ENCODE measurements at regions not wholly inside any gene's neighbourhood (a gene's known extent, or its start where the extent isn't known, plus 50 kb on each side); places are given as distances from the start of the nearest gene placed in this dataset.

DNA sequence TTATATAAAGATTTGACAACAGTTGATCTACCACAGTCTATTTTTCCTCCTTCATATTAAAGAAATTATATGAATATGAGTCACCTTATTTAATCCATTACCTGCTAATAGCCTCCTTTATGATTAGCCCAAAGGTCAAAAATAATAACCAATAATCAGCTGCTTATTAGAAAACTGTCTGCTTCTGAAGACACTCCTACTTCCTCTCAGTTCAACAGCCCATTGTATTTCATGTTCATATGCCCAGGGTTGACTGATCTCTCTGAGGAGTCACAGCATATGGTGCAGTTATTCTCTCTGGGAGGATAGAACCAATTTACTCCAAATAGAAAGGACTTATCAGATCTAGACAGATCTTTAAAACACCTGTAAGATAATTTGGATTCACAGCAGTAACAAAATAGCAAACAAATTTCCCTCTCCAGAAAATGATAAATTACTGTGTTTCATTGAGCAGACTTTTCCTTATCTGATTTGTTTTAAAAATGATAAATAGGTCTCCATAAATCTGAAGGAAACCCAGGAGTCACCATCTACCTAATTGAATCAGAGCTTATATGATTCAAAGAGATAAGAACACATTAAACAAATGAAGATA, 180.4 kb upstream of the ITGA1 start:
- no peak for TF ChIP-seq POLR2A (IDR thresholded peaks at IDR 0.05)
- TF ChIP-seq, protein P1, sequence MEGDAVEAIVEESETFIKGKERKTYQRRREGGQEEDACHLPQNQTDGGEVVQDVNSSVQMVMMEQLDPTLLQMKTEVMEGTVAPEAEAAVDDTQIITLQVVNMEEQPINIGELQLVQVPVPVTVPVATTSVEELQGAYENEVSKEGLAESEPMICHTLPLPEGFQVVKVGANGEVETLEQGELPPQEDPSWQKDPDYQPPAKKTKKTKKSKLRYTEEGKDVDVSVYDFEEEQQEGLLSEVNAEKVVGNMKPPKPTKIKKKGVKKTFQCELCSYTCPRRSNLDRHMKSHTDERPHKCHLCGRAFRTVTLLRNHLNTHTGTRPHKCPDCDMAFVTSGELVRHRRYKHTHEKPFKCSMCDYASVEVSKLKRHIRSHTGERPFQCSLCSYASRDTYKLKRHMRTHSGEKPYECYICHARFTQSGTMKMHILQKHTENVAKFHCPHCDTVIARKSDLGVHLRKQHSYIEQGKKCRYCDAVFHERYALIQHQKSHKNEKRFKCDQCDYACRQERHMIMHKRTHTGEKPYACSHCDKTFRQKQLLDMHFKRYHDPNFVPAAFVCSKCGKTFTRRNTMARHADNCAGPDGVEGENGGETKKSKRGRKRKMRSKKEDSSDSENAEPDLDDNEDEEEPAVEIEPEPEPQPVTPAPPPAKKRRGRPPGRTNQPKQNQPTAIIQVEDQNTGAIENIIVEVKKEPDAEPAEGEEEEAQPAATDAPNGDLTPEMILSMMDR (IDR thresholded peaks at IDR 0.05): no peak
- no peak for DNase-seq
- Histone ChIP-seq H3K4me3 (replicated peaks in 1 of 3) (no peak overlapping the region), H3K9me3 (no peaks in the 10 kb centered on the region), H3K27ac (no peak overlapping the region), H3K27me3 (no peaks in the 10 kb centered on the region), H3K36me3 (no peaks in the 10 kb centered on the region), H3K4me1 (no peaks in the 10 kb centered on the region)
- intact Hi-C loops (cut with DNase I): no loop called here

DNA sequence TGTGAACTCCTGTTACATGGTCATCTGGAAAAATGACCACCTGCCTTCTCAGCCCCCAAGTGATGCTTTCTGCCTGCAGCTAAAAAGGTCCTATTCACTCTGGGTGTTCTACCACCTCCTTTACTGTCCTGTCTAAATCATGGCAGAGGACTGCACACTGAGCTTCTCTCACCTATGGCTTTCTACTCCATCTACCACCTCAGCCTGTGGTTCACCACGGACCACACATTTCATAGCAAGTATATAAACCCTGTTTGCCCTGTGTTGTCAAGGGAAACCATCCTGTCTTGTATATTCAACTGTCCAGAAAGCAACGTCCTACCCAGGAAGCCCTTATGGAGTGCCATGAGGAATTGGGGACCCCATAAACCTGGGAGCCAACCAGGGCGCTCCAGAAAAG, 167.4 kb upstream of the ITGA1 start:
- H3K27ac ChIP-seq: no peak overlapping the region

DNA sequence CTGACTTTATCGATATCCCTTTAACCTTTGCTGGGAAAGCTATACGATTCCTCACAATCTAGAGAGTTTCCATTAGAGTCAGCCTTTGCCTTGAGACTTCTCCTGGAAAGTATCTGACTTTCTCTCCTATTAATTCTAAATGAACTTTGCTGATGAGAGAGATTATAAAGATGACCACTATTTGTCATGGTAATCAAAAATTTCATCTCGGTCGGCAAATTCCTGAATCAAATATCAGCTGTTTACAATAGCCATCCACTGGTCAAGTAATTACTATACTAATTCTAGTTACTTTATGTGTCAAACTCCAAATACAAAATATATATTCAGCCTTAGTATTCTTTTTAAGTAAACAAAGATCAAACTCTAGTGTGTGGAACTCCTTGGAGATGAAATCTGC, 164.4 kb upstream of the ITGA1 start:
- H3K4me1 ChIP-seq: no peaks in the 10 kb centered on the region
- WGBS, 2 donors: 46 to 62% methylated on average over 4 of the region's 4 CpGs
- no peaks in the 10 kb centered on the region for H3K36me3 ChIP-seq
- intact Hi-C loops (cut with DNase I): no loop called here
- no peaks in the 10 kb centered on the region for H3K9me3 ChIP-seq
- H3K27ac ChIP-seq: no peak overlapping the region
- DNase-seq: no peak
- H3K27me3 ChIP-seq: no peaks in the 10 kb centered on the region
- no peak overlapping the region for H3K4me3 ChIP-seq (replicated peaks in 1 of 3)
- TF ChIP-seq, protein P1 (IDR thresholded peaks at IDR 0.05): no peak
- TF ChIP-seq POLR2A (IDR thresholded peaks at IDR 0.05): no peak

More for the DNA sequence above, 167.4 kb upstream of the ITGA1 start:
- 82 to 93% methylated on average over 3 of the region's 3 CpGs for WGBS, 2 donors
- TF ChIP-seq, protein P1 (IDR thresholded peaks at IDR 0.05): no peak
- no peak for TF ChIP-seq POLR2A (IDR thresholded peaks at IDR 0.05)
- Histone ChIP-seq H3K4me3 (replicated peaks in 1 of 3) (no peak overlapping the region), H3K27me3 (no peaks in the 10 kb centered on the region), H3K36me3 (no peaks in the 10 kb centered on the region), H3K9me3 (no peaks in the 10 kb centered on the region), H3K4me1 (no peaks in the 10 kb centered on the region)
- no peak for DNase-seq
- intact Hi-C loops (cut with DNase I): no loop called here

DNA sequence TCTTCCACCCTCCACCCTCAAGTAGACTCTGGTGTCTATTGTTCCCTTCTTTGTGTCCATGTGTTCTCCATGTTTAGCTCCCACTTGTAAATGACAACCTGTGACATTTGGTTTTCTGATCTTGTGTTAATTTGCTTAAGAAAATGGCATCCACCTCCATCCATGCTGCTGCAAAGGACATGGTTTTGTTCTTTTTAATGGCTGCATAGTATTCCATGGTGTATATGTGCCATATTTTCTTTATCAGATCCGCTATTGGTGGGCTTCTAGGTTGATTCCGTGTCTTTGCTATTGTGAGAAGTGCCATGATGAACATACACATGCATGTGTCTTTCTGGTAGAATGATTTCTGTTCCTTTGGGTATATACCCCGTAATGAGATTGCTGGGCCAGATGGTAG, 163.4 kb upstream of the ITGA1 start:
- H3K27ac ChIP-seq: no peak overlapping the region
- no peaks in the 10 kb centered on the region for H3K36me3 ChIP-seq
- 90 to 95% methylated on average over 3 of the region's 3 CpGs for WGBS, 2 donors
- no peaks in the 10 kb centered on the region for H3K4me1 ChIP-seq
- H3K4me3 ChIP-seq (replicated peaks in 1 of 3): no peak overlapping the region
- intact Hi-C loops (cut with DNase I): no loop called here
- TF ChIP-seq, protein P1 (IDR thresholded peaks at IDR 0.05): no peak
- no peak for TF ChIP-seq POLR2A (IDR thresholded peaks at IDR 0.05)
- no peaks in the 10 kb centered on the region for H3K27me3 ChIP-seq
- DNase-seq: no peak
- H3K9me3 ChIP-seq: no peaks in the 10 kb centered on the region

DNA sequence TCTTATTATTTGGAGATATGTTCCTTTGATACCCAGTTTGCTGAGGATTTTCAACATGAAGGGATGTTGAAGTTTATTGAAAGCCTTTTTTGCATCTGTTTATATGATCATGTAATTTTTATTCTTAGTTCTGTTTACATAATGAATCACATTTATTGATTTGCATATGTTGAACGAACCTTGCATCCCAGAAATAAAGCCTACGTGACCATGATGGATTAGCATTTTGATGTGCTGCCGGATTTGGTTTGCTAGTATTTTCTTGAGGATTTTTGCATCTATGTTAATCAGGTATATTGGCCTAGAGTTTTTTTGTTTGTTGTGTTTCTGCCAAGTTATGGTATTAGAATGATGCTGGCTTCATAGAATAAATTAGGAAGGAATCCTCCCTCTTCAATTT, 161.4 kb upstream of the ITGA1 start:
- no peaks in the 10 kb centered on the region for H3K36me3 ChIP-seq
- 93 to 94% methylated on average over 3 of the region's 3 CpGs for WGBS, 2 donors

More for the DNA sequence above, 161.4 kb upstream of the ITGA1 start:
- no peaks in the 10 kb centered on the region for H3K27me3 ChIP-seq
- TF ChIP-seq, protein P1 (IDR thresholded peaks at IDR 0.05): no peak
- no peak for TF ChIP-seq POLR2A (IDR thresholded peaks at IDR 0.05)
- no peak overlapping the region for H3K4me3 ChIP-seq (replicated peaks in 1 of 3)
- H3K27ac ChIP-seq: no peak overlapping the region
- H3K9me3 ChIP-seq: no peaks in the 10 kb centered on the region
- no peaks in the 10 kb centered on the region for H3K4me1 ChIP-seq
- no peak for DNase-seq
- intact Hi-C loops (cut with DNase I): no loop called here
